MM.1S (cell line): ENCODE measurements at regions not wholly inside any gene's neighbourhood (a gene's known extent, or its start where the extent isn't known, plus 50 kb on each side); places are given as distances from the start of the nearest gene placed in this dataset.

ENCODE experiments used
- DNase-seq: peaks from one replicate; pipeline ENCODE4 v3.0.0-alpha.2; 2015
- H2AFZ ChIP-seq: fragments of 300-600 bp; sonication (generic); 2 replicates; pipeline ENCODE4 v1.6.0; 2016; ENCODE audit warnings: antibody characterized with exemption, low read length
- H3F3A ChIP-seq: fragments of 300-600 bp; sonication (generic); 2 replicates; pipeline ENCODE4 v1.6.1; 2016; ENCODE audit warnings: mild to moderate bottlenecking, antibody characterized with exemption, low read length, moderate library complexity, mixed read lengths; ENCODE audit not compliant: insufficient read depth
- H3K27ac ChIP-seq: fragments of 300-600 bp; sonication (generic); 2 replicates; pipeline ENCODE4 v1.5.1; 2016; ENCODE audit warnings: mild to moderate bottlenecking, low read length
- H3K27me3 ChIP-seq: fragments of 300-600 bp; sonication (generic); replicated peaks from 2 replicates; pipeline ENCODE4 v1.6.0; 2016; ENCODE audit warnings: low read length; ENCODE audit not compliant: insufficient read depth
- H3K36me3 ChIP-seq: fragments of 300-600 bp; sonication (generic); replicated peaks from 2 replicates; pipeline ENCODE4 v1.6.1; 2016; ENCODE audit warnings: mild to moderate bottlenecking, low read length, mixed read lengths; ENCODE audit not compliant: insufficient read depth
- H3K4me1 ChIP-seq: fragments of 300-600 bp; sonication (generic); 2 replicates; pipeline ENCODE4 v1.6.1; 2016; ENCODE audit warnings: low read length, mixed read lengths
- H3K4me2 ChIP-seq: fragments of 300-600 bp; sonication (generic); 2 replicates; pipeline ENCODE4 v1.6.0; 2016; ENCODE audit warnings: low read depth, low read length
- H3K4me3 ChIP-seq: fragments of 300-600 bp; sonication (generic); 2 replicates; pipeline ENCODE4 v1.5.1; 2016; ENCODE audit warnings: low read length, mixed read lengths
- H3K79me2 ChIP-seq: fragments of 300-600 bp; sonication (generic); 2 replicates; pipeline ENCODE4 v1.6.1; 2016; ENCODE audit warnings: mixed run types, low read length, mixed read lengths
- H3K9ac ChIP-seq: fragments of 300-600 bp; sonication (generic); 2 replicates; pipeline ENCODE4 v1.6.1; 2016; ENCODE audit warnings: low read length, mixed read lengths
- H3K9me2 ChIP-seq: fragments of 300-600 bp; sonication (generic); replicated peaks from 2 replicates; pipeline ENCODE4 v1.6.1; 2016; ENCODE audit warnings: mild to moderate bottlenecking, low read length, mixed read lengths; ENCODE audit not compliant: insufficient read depth
- H3K9me3 ChIP-seq: fragments of 300-600 bp; sonication (generic); replicated peaks from 2 replicates; pipeline ENCODE4 v1.6.1; 2016; ENCODE audit warnings: mild to moderate bottlenecking, low read length, mixed read lengths; ENCODE audit not compliant: insufficient read depth
- H4K20me1 ChIP-seq: fragments of 300-600 bp; sonication (generic); 2 replicates; pipeline ENCODE4 v1.6.1; 2016; ENCODE audit warnings: mild to moderate bottlenecking, low read length, moderate library complexity, mixed read lengths; ENCODE audit not compliant: insufficient read depth
- EZH2 ChIP-seq: fragments of 300-600 bp; sonication (generic); optimal IDR thresholded peaks from 2 replicates; pipeline ENCODE3; 2017; ENCODE audit warnings: low read depth, mild to moderate bottlenecking, antibody characterized with exemption, low read length, mixed read lengths
- EZH2phosphoT487 ChIP-seq: fragments of 300-600 bp; sonication (generic); IDR thresholded peaks from 2 replicates; pipeline ENCODE4 v1.6.1; 2018; ENCODE audit warnings: antibody characterized with exemption, low read length
- TF ChIP-seq, protein P1 (sequence below): fragments of 300-600 bp; sonication (generic); IDR thresholded peaks from 2 replicates; pipeline ENCODE4 v1.5.1; 2016; ENCODE audit warnings: antibody characterized with exemption, low read length, mixed read lengths

DNA sequence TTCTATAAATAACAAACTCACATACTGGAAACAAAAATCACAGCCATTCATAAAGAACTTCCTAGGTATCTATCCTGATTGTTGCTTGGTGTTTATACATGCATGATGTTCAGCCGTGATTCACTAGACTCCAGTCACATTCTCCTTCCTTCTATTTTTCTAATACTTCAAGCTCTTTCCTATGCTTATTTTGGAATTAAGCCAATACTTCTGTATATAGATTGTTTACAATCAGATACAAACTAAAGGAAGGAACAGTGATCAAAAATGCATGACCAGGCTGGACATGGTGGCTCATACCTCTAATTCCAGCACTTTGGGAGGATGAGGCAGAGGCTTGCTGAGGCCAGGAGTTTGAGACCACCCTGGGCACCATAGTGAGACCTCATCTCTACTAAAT is 377.5 kb upstream of the IRAK1BP1 start:
- no peak overlapping the region for H3K27ac ChIP-seq
- no peaks in the 10 kb centered on the region for H3K9me3 ChIP-seq
- no peak overlapping the region for H2AFZ ChIP-seq
- H3K9me2 ChIP-seq: no peaks in the 10 kb centered on the region
- H3K79me2 ChIP-seq: no peaks in the 10 kb centered on the region
- H3K36me3 ChIP-seq: no peaks in the 10 kb centered on the region
- H3K4me1 ChIP-seq: no peaks in the 10 kb centered on the region
- H3K9ac ChIP-seq: no peak overlapping the region
- no peaks in the 10 kb centered on the region for H3F3A ChIP-seq
- TF ChIP-seq, protein P1, sequence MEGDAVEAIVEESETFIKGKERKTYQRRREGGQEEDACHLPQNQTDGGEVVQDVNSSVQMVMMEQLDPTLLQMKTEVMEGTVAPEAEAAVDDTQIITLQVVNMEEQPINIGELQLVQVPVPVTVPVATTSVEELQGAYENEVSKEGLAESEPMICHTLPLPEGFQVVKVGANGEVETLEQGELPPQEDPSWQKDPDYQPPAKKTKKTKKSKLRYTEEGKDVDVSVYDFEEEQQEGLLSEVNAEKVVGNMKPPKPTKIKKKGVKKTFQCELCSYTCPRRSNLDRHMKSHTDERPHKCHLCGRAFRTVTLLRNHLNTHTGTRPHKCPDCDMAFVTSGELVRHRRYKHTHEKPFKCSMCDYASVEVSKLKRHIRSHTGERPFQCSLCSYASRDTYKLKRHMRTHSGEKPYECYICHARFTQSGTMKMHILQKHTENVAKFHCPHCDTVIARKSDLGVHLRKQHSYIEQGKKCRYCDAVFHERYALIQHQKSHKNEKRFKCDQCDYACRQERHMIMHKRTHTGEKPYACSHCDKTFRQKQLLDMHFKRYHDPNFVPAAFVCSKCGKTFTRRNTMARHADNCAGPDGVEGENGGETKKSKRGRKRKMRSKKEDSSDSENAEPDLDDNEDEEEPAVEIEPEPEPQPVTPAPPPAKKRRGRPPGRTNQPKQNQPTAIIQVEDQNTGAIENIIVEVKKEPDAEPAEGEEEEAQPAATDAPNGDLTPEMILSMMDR: no peak
- no peak for TF ChIP-seq EZH2phosphoT487
- no peak for TF ChIP-seq EZH2
- H3K27me3 ChIP-seq: no peaks in the 10 kb centered on the region
- H4K20me1 ChIP-seq: no peaks in the 10 kb centered on the region
- no peak for DNase-seq
- H3K4me2 ChIP-seq: no peak overlapping the region
- H3K4me3 ChIP-seq: no peak overlapping the region

DNA sequence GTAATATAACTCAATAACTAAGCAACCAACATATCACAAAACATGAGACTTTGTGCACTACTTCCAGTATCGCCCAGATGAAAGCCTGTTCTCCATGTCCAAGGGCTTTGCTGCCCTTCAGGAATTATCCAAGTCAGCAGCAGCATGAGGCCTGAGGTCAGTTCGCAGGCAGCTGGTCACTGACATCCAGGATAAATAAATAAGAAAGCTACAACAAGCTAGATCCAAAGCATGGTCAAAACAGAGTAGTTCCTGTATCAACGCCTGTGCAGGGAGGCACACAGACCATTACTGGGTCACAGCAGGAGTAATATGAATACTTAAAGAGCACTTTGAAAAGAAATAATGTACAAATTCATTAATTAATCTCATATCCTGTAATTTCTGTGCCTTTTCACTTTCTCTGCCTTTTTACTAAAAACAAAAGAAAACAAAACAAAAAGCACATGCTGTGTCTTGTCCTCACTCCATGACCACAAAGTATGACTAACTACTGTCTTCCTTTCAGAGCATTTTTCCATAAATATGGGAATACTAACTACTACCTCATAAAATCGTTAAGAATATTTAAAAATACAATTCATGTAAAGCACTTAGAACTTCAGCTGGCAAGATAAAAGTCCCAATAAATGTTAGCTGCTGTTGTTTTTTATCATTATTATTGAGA is 374.9 kb upstream of the IRAK1BP1 start:
- no peak for DNase-seq
- Histone ChIP-seq H2AFZ (no peak overlapping the region), H3K27me3 (no peaks in the 10 kb centered on the region), H3K9me2 (no peaks in the 10 kb centered on the region), H3K36me3 (no peaks in the 10 kb centered on the region), H3K4me3 (no peak overlapping the region), H3K9me3 (no peaks in the 10 kb centered on the region), H4K20me1 (no peaks in the 10 kb centered on the region), H3K9ac (no peak overlapping the region), H3K4me1 (no peaks in the 10 kb centered on the region), H3K79me2 (no peaks in the 10 kb centered on the region), H3K27ac (no peak overlapping the region), H3F3A (no peaks in the 10 kb centered on the region), H3K4me2 (no peak overlapping the region)
- TF ChIP-seq, protein P1: no peak
- TF ChIP-seq EZH2 (no peak), EZH2phosphoT487 (no peak)

DNA sequence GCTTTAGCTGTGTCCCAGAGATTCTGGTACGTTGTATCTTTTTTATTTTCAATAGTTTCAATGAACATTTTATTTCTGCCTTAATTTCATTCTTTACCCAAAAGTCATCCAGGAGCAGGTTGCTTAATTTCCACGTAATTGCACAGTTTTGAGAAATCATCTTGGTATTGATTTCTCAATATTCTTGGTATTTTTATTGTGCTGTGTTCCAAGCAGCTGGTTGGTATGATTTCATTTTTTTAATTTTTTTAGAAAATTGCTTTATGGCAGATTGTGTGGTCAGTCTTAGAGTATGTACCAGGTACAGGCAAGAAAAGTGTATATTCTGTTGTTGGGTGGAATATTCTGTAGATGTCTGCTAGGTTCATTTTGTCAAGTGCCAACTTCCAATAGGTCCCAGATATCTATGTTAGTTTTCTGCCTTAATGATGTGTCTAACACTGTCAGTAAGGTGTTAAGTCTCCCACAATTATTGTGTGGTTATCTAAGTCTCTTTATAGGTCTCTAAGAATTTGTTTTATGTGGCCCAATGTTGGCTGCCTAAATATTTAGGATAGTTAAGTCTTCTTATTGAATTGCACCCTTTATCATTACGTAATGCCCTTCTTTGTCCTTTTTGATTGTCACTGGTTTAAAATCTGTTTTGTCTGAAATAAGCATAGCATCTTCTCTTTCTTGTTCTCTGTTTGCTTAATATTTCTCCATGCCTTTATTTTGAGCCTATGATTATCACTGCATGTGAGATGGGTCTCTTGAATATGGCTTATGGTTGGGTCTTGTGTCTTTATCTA is 366.9 kb upstream of the IRAK1BP1 start:
- DNase-seq: no peak

More for the DNA sequence above, 366.9 kb upstream of the IRAK1BP1 start:
- Histone ChIP-seq H4K20me1 (no peaks in the 10 kb centered on the region), H3K27ac (no peak overlapping the region), H2AFZ (no peak overlapping the region), H3K27me3 (no peaks in the 10 kb centered on the region), H3K4me3 (no peak overlapping the region), H3K4me1 (peaks cover 5% of the 10 kb centered on the region), H3K4me2 (no peak overlapping the region), H3K9me3 (no peaks in the 10 kb centered on the region), H3K9ac (no peak overlapping the region), H3K79me2 (no peaks in the 10 kb centered on the region), H3F3A (no peaks in the 10 kb centered on the region), H3K9me2 (no peaks in the 10 kb centered on the region), H3K36me3 (no peaks in the 10 kb centered on the region)
- no peak for TF ChIP-seq EZH2phosphoT487
- TF ChIP-seq, protein P1: no peak
- TF ChIP-seq EZH2: no peak
